Uterus (tissue), 2 donors: ENCODE measurements at regions not wholly inside any gene's neighbourhood (a gene's known extent, or its start where the extent isn't known, plus 50 kb on each side); places are given as distances from the start of the nearest gene placed in this dataset.

Source experiments
- CTCF ChIP-seq, 4 experiments: fragments of 200-600 bp in 2 of 4; fragments of 450-650 bp in 2 of 4; sonication (generic) in 2 of 4; IDR thresholded peaks; one replicate each; pipeline ENCODE4 v1.5.1; 2016 to 2019; ENCODE audit warnings: antibody characterized with exemption in 4 of 4, mild to moderate bottlenecking in 2 of 4, moderate library complexity in 1 of 4
- POLR2A ChIP-seq, 2 donors: fragments of 450-650 bp; IDR thresholded peaks; one replicate each; pipeline ENCODE4 v1.6.1; 2016; ENCODE audit warnings: antibody characterized with exemption in 2 of 2, mild to moderate bottlenecking in 1 of 2, moderate library complexity in 1 of 2

DNA sequence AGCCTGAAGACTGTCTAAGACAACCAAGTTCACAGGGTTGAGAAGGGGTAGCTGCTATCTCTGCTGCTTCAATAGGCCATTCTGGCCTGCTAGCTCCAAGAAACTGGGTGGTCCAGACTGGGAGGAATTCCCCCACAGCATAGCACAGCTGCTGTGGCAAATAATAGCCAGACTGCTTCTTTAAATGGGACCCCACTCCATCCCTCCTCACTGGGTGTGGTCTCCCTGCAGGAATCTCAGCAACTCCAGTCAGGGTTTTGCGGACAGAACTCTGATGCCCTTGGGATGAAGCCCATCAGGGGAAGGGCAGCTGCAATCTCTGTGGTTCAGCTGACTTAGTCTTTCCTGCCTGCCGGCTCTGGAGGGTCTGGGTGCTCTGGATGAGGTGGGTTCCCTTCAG lies 1018.6 kb upstream of the DIAPH2 start:
- no peak for TF ChIP-seq CTCF (IDR thresholded peaks at IDR 0.05)
- no peak for TF ChIP-seq POLR2A (IDR thresholded peaks at IDR 0.05)
